ENCODE measurements at regions not wholly inside any gene's neighbourhood (a gene's known extent, or its start where the extent isn't known, plus 50 kb on each side); places are given as distances from the start of the nearest gene placed in this dataset.
"Not testable (repeated sequence)": the region's sequence is repeated elsewhere in the genome, so short reads cannot be mapped to it uniquely, and the experiment has no call there.

GRCh38 chr6:156450421-156450820, 326.8 kb upstream of the ARID1B start:
- no peak for DNase-seq (ENCODE audit: low read depth)

- DNase-seq (ENCODE audit: low read depth), result no peak
Observed at GRCh38 chr6:156449569-156449968, 327.6 kb upstream of the ARID1B start.

GRCh38 chr6:156449128-156449527, 328.1 kb upstream of the ARID1B start:
- DNase-seq (ENCODE audit: low read depth), result no peak

GRCh38 chr6:156448579-156448978, 328.6 kb upstream of the ARID1B start:
- no peak for DNase-seq (ENCODE audit: low read depth)

GRCh38 chr6:156440688-156441087, 336.5 kb upstream of the ARID1B start:
- DNase-seq (ENCODE audit: low read depth), result no peak

GRCh38 chr6:156438350-156438923, 338.7 kb upstream of the ARID1B start:
- no peak for DNase-seq (ENCODE audit: low read depth)

- no peak for DNase-seq (ENCODE audit: low read depth)
Observed at GRCh38 chr6:156437121-156437879, 339.9 kb upstream of the ARID1B start.

- DNase-seq (ENCODE audit: low read depth), result no peak
Observed at GRCh38 chr6:156434795-156435190, 342.4 kb upstream of the ARID1B start.

- no peak for DNase-seq (ENCODE audit: low read depth)
Observed at GRCh38 chr6:156434049-156434794, 343.0 kb upstream of the ARID1B start.

- no peak for DNase-seq (ENCODE audit: low read depth)
Observed at GRCh38 chr6:156432543-156432942, 344.6 kb upstream of the ARID1B start.

GRCh38 chr6:156430386-156430785, 346.8 kb upstream of the ARID1B start:
- DNase-seq (ENCODE audit: low read depth), result no peak

GRCh38 chr6:156427345-156427744, 349.8 kb upstream of the ARID1B start:
- DNase-seq (ENCODE audit: low read depth), result no peak

GRCh38 chr6:156425359-156426020, 351.7 kb upstream of the ARID1B start:
- DNase-seq (ENCODE audit: low read depth), result no peak

GRCh38 chr6:156423829-156424228, 353.3 kb upstream of the ARID1B start:
- peak; percentile 4 for DNase-seq (ENCODE audit: low read depth)

GRCh38 chr6:156423075-156423474, 354.1 kb upstream of the ARID1B start:
- DNase-seq (ENCODE audit: low read depth), result no peak

- no peak for DNase-seq (ENCODE audit: low read depth)
Observed at GRCh38 chr6:156421933-156422332, 355.2 kb upstream of the ARID1B start.

GRCh38 chr6:156421301-156421700, 355.9 kb upstream of the ARID1B start:
- not testable (repeated sequence) for DNase-seq (ENCODE audit: low read depth)

- DNase-seq (ENCODE audit: low read depth), result no peak
Observed at GRCh38 chr6:156420172-156420993, 356.8 kb upstream of the ARID1B start.

- DNase-seq (ENCODE audit: low read depth), result no peak
Observed at GRCh38 chr6:156419594-156419993, 357.6 kb upstream of the ARID1B start.

GRCh38 chr6:156418253-156418652, 358.9 kb upstream of the ARID1B start:
- no peak for DNase-seq (ENCODE audit: low read depth)

GRCh38 chr6:156416391-156416790, 360.8 kb upstream of the ARID1B start:
- DNase-seq (ENCODE audit: low read depth), result no peak

GRCh38 chr6:156413154-156413553, 364.0 kb upstream of the ARID1B start:
- no peak for DNase-seq (ENCODE audit: low read depth)

All from T-helper 22 cell (primary cell).